Transverse colon (tissue), 3 donors: ENCODE measurements at regions not wholly inside any gene's neighbourhood (a gene's known extent, or its start where the extent isn't known, plus 50 kb on each side); places are given as distances from the start of the nearest gene placed in this dataset.

Experiments
- CTCF ChIP-seq, 5 experiments: fragments of 200-600 bp in 3 of 5; fragments of 450-650 bp in 2 of 5; sonication (generic) in 3 of 5; IDR thresholded peaks; 1 replicate in 2 of 5; 2 replicates in 3 of 5; pipeline ENCODE4 v1.5.1; 2016 to 2017; ENCODE audit warnings: antibody characterized with exemption in 5 of 5, inconsistent platforms in 3 of 5, mild to moderate bottlenecking in 2 of 5, moderate library complexity in 1 of 5
- POLR2A ChIP-seq: fragments of 450-650 bp; IDR thresholded peaks from one replicate; pipeline ENCODE4 v1.6.1; 2016; ENCODE audit warnings: antibody characterized with exemption, mild to moderate bottlenecking, moderate library complexity

DNA sequence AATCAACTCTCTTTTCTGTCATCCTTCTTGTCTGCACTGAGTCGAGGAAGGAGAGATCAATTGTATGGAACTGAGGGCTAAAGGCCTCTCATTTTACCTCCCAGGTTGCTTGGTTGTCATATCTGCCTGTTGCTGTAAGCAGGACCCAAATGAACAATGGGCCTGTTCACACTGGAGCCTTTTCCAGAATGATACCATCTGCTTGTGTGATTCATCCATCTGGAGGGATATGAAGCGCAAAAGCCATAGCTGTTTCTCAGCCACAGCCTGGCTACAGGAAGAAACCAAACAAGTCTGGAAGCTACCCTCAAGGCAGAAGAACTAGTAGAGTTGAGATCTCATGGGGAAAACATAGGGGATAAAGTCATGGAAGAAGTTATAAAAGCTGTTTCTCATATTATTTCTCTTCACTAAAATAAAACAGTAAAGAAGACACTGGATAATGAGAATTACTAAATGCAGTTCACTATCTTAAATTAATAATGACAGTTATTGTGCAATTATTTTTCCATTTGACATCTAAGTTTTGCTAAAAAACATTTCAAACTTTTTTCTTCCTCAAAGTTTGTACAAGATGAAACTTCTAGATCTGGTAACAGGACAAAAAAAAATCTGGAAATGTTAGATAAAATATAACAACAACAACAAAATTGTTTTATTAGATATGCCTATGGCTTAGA lies 106.3 kb downstream of the SPTSSA start:
- TF ChIP-seq CTCF (IDR thresholded peaks at IDR 0.05): no peak
- TF ChIP-seq POLR2A: no peak
